HG03139 (cell line): ENCODE measurements at regions not wholly inside any gene's neighbourhood (a gene's known extent, or its start where the extent isn't known, plus 50 kb on each side); places are given as distances from the start of the nearest gene placed in this dataset.
"Not testable (repeated sequence)": the region's sequence is repeated elsewhere in the genome, so short reads cannot be mapped to it uniquely, and the experiment has no call there.

ENCODE experiments used
- ATAC-seq: cut with Tn5 transposase; IDR thresholded peaks from one replicate; pipeline ENCODE4 v1.9.1; 2021; ENCODE audit not compliant: unreplicated experiment

DNA sequence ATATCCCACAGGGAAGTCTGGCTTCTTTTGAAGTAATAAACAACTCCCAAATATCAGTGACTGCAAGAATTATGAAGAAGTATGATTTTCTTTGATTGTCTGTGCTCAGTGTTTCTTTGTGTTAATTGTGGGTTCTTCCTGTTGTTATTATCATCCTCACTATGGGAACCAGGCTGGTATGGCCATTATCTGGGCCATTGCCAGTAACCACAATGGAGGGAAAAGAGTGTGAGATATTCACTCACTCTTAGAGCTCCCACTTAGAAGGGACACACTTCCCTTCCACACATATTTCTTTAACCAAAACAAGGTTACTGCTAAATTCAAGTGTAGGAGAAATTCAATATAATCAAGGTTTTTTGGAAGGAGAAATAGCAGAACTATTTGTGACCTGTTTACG, 503.7 kb downstream of the SLC6A15 start:
- ATAC-seq: no peak

DNA sequence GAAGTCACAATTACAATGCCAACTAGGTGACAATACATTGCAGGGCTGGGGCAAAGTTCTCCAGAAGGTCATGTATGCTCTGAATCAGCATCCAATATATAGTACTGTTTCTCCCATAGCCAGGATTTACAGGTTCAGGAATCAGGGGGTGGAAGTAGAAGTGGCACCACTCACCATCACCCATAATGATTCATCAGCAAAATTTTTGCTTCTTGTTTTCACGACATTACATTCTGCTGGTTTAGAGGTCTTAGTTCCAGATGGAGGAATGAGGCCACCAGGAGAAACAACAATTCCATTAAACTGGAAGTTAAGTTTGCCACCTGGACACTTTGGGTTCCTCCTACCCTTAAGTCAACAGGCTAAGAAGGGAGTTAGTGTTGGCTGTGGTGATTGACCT, 505.9 kb downstream of the SLC6A15 start:
- ATAC-seq: not testable (repeated sequence)

DNA sequence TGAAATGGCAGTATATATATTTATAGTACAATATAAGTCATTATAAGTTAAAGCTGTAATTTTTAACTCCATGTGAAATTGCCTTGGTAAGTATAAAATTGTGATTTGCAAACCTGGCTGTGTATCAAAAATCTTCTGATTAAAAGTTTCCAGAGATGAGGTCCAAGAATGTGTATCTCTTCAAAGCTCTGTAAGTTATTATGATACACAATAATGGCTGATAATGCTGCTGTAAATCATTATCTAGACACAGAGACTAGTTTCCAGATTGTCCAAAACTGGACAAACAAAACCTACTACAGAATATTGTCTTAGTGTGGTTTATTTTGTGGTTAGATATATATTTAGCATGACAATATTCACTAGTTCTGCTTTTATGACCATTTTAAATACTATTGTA, 514.8 kb downstream of the SLC6A15 start:
- no peak for ATAC-seq

DNA sequence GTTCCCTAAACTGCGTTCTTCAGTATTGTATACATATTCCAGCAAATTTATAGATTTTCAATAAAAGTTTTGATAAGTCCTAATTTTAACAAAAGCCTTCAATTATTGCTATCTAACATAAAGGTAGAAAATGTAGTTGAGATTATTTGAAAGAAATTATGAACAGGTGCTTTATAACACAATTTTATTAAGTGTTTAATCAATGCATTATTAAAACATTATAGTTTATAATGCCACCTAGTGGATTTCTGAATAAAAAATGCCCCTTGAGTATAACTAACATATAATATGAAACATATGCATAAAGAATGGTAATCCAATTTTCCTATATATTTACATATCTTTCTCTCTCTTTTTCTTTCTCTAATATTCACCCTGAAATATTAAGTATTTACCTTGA, 515.3 kb downstream of the SLC6A15 start:
- ATAC-seq: no peak

DNA sequence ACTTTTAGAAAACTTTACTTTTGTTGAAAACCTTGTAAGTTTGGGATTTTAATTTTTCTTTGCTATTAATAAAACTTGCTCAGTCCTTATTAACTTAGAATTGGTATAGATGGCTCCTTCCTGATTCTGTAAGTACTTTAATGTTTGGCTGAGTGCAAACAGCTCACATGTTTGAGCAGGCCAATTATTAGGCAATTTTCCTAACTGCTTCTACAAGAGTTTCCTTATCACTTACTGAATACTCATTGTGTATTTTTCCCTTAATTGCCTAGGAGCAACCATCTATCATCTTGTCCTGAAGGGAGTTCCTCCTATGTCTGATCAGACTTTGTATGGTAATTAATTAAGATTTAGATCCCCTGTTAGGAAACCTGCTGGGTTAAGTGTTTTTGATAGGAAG, 521.4 kb downstream of the SLC6A15 start:
- not testable (repeated sequence) for ATAC-seq

DNA sequence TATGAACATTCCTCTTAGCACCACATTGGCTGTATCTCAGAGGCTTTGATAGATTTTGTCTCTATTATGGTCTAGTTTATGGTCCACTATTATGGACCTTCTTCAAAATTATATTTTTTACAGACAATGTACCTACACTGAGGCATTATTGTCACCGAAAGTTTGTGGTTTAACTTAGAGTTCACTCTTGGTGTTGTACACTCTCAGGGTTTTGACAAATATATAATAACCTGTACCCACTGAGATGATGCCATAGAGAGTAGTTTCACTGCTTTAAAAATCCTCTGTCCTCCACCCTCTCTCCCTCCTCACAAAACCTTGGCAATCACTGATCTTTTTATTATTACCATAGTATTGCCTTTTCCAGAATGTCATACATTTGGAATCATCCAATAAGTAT, 528.2 kb downstream of the SLC6A15 start:
- ATAC-seq: no peak

DNA sequence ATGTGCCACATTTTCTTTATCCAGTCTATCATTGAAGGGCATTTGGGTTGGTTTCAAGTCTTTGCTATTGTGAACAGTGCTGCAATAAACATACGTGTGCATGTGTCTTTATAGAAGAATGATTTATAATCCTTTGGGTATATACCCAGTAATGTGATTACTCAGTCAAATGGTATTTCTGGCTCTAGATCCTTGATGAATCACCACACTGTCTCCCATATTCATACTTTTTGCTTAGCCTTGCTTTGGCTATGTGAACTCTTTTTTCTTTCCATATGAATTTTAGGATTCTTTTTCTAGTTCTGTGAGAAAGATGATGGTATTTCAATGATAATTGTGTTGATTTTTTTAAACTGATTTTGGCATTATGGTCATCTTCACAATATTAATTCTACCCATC, 530.1 kb downstream of the SLC6A15 start:
- ATAC-seq: not testable (repeated sequence)

DNA sequence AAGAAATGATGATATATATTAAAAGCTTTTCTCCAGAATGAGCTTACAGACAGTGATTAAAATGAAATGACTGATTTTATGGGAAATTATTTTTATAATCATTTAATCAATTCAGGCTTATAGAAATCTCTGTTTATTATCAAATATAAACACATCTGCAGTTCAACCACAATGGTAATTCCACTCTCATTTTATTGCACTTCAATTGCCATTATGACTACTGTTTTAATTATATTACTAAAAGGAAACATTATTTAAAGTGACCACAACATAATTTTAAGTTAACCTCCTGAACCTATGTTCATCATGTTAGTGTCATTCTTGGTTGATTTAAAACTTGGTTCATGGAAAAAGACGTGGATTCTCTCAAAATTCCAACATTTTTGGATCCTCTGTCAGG, 536.3 kb downstream of the SLC6A15 start:
- ATAC-seq: no peak

DNA sequence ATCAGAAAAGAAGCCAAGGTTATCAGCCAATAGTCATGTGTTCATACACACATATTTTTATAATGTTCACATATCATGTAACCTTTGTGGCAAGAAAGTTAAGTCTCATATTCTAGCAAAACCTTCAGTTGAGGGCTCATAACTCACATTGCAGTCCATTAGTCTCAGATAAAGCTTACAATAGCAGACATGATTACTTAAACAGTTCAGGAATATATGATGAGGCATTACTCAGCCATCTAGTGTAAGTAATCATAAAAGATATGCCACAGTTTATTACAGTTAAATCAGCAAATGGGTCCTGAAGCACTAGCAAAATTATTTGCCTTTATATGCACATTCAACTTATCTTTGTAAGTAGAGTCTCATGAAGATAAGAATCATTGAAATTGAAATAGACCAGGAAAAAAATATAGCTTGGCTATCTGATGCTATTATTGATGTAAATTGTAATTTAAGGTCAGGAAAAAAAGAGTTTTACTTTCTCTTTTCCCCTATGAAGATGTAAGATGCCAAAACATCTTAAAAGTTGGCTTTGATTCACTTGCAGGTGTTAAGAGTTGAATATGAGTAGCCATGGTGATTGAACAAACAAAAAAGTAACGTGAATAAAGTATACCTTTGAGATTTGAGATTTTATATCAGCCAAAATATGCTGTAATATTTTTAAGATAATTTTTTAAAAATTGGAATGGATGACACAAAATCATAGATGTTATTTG, 537.0 kb downstream of the SLC6A15 start:
- no peak for ATAC-seq

DNA sequence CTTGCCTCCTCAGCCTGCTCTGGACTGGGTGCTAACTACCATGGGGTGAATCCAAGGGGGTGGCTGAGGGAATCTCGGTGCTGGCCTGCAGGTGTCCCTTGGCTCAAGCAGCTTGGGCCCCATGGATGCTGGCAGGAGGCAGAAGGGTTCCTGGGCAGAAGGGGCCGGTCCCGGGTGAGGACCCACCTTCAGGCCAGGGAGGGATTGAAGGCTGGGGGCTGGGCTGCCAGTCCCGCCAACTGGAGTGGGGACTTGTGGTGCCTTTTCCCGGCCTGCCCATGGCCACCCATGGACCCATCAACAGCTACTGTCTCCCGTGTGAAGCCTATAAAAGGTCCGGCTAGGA, 550.1 kb downstream of the SLC6A15 start:
- no peak for ATAC-seq

DNA sequence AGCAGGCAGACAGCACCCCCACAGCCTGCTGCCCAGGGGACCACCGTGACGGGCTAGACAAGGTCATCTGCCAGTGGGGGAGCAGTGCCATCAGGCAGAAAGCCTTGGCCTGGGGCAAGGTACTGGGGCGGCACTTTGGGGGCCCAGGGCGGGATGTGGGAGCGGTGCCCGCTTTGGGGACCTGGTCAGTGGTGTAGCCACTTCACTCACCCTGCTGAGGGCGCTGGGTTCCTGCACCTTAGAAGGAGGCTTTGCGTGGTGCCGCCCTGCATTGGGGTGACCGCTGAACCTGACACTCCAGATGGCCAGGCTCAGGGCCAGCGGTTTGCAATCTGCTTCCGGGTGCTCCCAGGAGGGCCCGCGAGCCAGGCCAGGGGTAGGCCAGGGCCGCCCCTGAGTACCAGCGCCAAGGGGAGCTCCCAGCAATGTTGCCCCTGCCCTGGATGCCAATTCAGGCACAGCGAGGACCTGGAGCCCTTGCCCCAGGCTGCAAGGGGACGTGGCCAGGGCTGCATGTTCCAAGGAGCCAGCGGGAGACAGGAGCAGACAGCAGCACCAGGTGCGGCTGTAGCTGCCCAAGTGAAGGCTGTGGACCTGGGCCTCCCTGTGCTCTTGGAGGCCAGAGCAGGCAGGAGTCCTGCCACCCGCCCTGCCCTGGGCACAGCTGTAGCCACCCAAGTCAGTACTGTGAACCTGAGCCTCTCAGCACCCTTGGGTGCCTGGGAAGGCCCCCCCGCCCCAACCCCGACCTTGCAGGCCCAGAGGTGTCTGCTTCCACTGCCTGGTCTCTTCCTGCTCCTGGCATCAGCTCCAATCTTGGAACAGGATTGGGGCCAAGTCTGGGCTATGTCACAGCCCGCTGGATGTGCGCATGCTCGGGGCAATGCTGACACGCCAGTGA, 550.7 kb downstream of the SLC6A15 start:
- ATAC-seq: no peak

DNA sequence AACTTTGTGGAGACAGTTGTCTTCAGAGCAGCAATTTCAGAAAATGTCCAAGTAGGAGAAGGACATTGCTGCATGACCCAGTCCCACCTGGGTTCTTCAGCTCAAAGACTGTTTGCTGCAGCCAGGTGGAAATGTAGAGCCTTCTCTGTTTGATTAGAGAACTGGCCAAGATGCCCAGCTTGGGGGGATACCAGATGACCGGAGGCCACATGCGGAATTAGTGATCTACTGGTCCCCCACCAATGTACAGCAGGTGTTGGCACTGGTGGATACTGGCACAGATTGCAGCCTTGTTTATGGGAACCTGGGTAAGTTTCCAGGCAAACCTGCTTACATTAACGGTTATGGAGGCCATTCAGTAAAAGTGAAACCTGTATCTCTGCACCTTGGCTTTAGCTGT, 555.3 kb downstream of the SLC6A15 start:
- no peak for ATAC-seq

DNA sequence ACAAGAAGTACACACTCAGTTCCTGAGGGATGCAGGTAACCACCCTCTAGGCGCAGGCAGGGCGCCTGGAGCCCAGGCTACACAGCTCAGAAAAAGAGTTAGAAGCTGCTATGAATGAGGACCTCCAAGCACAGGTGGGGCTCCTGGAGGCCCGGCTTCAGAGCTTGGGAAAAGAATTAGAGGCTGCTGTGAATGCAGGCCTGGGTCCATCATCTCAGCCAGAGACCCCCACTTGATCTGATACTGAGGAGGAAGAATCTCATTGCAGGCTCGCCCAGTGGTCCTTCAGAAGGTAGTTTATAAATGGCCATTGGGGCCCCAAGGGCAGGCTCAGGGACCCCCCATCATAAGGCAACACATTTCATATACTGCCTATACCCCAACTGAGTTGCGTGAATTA, 556.4 kb downstream of the SLC6A15 start:
- ATAC-seq: no peak

DNA sequence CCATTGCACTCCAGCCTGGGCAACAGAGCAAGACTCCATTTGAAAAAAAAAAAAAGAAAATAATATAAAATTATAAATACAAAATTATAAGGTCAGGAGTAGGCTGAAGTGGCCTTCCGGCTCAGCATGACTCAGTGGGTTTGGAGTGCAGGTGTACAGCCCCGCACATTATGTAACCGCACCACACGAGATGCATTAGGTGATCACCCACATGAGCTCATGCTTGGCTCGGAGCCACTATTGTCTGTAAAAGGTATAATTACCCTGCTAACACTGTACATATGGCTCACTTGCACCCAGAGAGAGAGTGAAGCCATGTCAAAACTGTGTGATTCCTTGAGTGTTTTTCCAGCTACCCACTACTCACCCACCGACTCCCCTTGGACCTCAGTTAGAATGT, 557.0 kb downstream of the SLC6A15 start:
- ATAC-seq: no peak

DNA sequence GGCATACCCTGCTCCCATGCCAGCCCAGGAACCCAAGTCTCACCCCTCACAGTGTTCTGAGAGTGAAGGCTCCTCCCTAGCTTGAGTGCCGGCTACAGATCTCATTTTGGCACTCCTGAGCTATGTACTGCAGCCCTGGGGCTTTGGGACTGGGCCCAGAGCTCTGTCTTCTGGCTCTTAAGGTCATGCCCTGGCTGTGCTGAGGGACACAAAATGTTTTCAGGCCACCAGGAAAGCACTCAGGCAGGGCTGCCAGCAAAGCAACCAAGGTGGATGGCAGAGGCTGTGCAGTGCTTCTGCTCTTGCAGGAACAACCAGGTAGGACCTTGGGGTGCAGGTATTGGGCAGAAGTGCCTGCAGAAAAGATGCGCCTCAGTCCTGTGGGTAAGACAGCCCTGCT, 564.0 kb downstream of the SLC6A15 start:
- no peak for ATAC-seq

DNA sequence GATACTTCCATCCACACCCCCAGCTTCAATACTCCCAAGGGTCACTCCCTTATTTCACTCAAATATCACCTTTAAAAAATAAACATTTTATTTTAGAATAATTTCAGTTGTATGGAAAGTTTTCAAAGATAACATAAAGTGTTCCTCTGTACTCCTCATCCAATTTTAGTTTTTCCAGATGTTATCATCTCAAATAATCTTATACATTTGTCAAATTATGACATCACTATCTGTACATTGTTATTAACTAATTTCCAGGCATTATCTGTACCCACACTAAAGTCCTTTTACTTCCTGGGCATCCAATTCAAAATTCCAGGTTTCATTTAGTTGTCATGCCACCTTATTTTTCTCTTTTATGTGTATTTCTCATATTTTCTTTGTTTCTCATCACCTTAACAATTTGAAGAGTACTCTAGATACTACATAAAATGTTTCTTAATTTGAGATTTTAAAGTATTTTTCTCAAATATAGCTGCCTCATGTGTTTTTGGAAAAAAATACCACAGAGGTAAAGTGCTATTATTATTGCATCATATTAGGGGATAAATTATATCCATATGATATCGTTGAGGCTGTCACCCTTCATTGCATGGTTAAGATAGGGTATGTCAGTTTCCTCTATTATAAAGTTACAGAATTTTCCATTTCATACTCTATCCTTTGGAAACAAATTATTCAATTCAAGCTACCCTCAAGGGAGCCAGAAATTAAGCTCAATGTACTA, 571.0 kb downstream of the SLC6A15 start:
- no peak for ATAC-seq

DNA sequence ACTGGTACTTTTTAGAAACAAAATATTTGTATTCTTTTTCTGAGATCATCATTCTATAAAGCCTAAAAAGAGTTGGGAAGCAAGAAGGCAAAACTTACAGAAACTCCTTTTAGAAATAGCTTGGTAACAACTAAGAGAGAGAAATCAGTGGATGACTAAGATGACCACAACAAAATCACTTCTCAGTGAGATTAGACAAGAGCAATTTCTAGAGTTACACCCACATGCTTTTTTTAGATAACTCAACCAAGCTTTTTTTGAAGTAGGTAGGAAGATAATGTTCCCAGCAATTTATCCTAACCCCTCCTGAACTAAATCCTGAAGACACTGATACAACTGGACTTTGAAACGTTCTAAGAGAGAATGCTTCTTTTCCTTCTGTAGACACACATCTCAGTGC, 576.4 kb downstream of the SLC6A15 start:
- ATAC-seq: no peak

DNA sequence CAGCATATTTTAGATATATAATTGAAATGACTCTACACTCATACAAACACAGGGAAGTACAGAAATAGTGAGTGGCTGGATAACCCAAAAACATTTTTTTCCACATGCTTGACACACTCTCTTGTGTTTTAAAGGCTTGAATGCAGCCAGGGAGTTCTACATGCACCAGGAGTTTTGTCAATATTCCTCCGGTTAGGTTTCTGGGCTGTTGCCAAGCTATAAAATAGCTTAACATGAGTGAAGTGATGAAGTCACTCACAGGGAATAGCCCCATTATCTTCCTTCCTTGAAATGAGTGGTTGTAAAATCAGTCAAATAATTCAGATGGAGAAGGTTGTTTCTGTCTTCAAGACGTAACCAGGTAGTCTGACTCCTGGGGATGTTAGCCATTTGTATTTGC, 582.7 kb downstream of the SLC6A15 start:
- no peak for ATAC-seq

DNA sequence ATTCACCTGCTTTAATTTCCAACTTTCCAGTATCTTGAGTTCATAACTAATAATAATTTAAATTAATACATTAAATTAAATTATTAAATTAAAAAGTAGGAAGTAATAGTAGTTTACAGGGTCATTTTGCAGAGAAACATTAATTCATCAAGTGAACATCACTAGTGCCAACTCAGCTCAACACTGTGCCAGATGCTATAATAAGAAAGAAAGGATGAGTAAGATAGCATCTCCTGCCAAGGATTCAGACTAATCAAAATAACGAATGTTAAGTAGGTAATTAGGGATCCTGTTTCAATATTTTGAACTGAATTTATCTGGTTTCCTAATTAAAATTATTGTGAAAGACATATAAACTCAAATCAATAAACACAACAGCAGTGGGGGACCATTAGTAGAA, 596.7 kb downstream of the SLC6A15 start:
- ATAC-seq: no peak

DNA sequence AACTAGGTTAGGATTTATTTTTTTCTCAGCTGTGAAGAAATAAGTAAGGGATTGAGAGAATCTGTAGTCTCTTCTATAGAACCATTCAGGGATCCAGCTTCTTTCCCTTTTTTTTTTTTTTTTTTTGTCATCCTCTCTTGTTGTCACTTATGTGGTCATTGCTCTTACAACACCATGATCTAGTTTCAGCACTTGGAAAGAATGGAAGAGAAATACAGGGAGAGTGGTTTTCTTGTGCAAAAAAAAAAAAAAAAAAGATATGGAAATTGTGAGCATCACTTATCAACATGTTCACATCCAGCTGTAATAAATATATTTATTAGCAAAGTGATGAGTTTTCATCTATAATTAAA, 599.3 kb downstream of the SLC6A15 start:
- no peak for ATAC-seq

DNA sequence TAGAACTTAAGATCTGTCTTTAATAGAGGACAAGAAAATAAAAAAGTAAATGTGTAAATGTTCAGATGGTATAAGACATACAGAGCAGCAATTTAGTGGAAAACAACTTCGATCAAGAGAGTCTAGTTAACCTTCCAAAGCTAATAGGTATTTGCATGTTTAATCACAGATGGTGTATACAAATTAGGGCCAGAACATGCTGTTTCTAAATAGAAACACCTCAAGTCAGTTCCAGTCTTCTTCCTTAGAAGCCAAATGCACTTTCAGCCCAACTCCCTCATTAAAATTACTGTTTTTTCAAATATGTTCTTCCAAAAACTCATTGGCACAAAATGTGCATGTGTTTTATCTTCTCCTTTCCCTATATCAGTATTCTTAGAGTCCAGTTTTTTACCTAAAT, 604.4 kb downstream of the SLC6A15 start:
- ATAC-seq: no peak

DNA sequence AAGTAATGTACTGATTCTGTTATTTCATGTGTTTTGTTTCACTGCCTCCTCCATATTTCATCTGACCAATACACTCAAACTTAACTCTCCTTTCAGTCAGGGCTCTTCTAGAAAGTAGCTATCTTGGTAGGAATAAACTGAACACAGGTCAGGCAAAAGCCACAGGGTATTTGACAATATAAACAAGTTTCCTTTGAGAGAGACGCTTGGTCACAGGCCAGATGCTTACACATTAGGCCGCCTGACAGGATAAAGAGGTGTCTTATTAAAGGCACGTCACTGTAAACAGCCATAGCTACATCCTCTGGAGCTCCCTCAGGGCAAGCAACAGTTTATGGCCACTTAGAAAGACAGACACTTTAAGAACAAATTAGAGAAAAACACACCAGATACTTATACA, 607.5 kb downstream of the SLC6A15 start:
- no peak for ATAC-seq
